HL-60/S4 (cell line): ENCODE measurements at regions not wholly inside any gene's neighbourhood (a gene's known extent, or its start where the extent isn't known, plus 50 kb on each side); places are given as distances from the start of the nearest gene placed in this dataset.

Source experiments
- in situ Hi-C: fragments of 300-500 bp; cut with MboI; formaldehyde crosslinking; loops from 2 replicates; pipeline ENCODE4 v1.14.3; 2022; ENCODE audit warnings: low sequenced_read_pairs

DNA sequence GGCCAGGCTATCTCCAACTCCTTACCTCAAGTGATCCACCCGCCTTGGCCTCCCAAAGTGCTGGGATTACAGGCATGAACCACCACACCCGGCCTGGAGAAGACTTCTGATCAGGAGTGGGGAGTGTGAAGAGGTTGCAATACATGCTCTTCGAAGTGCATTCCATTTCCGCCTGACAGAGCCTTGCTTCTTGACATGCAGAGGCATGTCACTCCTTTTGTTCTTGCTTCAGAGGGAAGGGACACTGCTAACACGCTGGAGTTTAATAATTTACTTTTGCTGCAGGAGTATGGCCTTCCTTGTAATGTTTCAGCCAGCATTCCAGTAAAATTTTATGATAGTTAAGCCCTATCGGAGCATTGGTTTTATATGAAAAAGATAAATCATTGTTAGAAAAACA lies 74.9 kb downstream of the SLC25A47 start:
- in situ Hi-C loops, result no loop called here

DNA sequence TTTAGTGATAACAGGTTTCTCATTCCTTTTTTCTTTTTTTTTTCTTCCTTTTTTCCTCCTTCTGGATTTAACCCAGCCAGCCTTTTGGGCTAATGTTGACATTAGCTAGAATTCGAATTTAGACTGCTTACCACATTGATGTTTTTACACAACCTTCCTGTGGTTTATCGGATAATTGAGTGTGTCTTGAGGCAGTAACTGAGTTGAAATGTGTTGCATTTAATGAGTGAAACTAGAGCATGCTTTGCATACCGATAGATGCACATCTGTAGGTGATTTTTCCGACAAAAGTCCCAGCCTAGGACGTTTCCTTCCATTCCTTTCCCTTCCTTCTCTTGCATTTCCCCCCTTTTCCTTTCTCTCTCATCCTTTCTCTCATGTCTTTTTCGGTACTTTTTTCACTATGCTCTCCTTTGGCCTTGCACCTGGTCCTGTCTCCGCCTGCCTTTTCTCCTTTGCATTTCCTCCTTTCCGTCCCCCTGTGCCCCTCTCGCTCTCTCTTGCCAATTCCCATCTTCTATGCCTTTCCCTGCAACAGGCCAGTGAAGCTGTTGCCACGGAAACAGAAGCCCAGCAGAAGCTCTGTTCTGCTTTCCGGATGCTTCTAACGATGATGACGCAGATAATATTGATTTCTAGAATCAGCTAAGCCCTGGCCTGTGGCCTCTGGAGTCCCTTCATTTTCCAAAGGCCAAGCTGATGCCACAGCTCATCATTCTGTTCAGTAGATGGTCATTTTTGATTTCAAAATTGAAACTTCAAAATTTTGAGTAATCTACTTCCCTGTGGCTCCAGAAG lies 76.1 kb downstream of the SLC25A47 start:
- in situ Hi-C loops, result no loop called here

DNA sequence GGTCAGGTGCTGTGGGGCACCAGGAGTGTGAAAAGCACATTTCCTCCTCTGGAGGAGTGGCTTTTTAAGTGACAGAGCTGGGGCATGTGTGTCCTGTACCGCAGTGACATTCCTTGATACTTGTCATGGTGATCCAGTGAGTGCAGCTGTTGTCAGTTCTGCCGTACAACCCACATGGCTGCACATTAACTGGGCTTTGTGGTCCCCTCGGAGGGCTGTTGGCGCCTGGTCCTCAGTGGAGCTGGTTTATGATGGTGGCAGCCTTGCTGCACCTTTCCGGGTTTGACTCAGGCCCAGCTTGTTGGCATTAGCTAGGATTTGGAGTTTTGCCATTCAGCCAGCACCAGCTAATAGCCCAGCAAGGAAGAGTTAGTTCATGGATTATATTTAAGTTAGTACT lies 77.0 kb downstream of the SLC25A47 start:
- in situ Hi-C loops, result loop anchor here (25.0 kb wide), 1 partner anchor 1237 kb away; no protein-coding TSS in a partner anchor

DNA sequence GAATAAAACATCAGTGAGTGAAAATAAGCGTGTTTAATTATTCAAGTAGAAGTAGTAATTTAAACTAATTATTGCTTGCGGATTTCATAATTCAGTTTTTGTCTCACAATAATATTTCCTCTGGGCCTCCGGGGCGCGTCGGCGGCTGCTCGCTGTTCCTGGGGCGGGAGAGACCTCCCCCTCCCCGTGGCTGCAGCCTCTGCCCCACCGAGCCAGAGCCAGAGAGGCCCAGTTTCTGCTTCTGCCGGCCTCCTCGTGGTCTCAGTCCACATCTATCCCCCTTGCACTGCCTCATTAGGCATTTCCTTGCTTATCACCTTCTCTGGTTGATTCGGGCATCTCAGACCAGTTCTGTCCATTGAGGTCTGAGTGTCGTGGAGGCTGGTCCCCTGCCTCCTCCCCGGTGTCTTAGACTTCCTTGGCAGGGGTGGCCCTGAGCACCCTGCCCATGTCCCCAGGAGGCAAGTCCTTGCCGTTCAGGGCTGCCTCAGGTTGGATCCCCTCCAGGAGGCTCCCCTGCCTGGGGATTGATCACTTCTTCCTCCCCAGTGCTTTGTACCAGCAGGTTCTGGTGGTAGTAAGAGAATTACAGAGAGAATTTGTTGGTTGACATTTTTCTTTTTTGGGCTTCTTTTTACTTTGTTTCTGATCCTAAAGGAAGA lies 78.0 kb downstream of the SLC25A47 start:
- in situ Hi-C loops, result loop anchor here (25.0 kb wide), 1 partner anchor 1236 kb away; no protein-coding TSS in a partner anchor

DNA sequence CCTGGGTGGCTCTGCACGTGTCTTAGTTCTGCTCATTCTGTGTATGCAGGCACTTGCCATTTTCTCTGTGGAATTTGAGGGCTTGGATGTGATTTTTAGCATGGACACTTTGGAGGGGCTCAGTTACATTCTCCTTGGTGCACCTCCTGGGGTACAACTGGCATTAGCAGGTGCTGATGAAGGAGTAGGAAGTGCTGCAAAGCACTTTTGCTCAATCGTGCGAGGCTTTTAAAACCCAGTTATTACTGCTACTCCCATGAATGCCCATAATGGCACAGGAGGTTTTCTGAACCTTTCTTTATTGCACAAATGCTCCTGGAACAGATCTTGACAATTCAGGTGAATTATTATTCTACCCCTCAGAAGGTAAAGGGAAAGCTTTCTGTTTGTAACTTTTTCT lies 78.7 kb downstream of the SLC25A47 start:
- in situ Hi-C loops, result loop anchor here (25.0 kb wide), 1 partner anchor 1236 kb away; no protein-coding TSS in a partner anchor

DNA sequence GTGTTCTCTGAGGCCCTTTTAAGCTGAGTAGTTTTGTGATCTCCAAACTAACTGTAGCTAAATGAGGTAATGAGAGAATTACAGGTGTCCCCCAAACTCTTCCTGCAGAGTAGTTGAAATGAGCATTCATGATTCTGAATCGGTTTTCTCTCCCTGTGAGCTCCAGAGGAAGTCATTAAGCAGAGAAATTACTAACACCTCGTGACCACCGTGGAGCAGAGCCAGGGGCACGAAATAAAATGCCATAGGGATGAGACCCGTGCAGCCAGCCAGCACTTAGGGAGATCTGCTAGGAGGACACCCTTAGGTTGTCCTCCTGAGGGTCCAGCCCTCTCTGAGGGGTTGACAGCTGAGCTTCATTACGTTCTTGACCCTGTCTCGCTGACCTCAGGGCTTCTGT lies 79.5 kb downstream of the SLC25A47 start:
- in situ Hi-C loops, result loop anchor here (25.0 kb wide), 1 partner anchor 1235 kb away; no protein-coding TSS in a partner anchor

DNA sequence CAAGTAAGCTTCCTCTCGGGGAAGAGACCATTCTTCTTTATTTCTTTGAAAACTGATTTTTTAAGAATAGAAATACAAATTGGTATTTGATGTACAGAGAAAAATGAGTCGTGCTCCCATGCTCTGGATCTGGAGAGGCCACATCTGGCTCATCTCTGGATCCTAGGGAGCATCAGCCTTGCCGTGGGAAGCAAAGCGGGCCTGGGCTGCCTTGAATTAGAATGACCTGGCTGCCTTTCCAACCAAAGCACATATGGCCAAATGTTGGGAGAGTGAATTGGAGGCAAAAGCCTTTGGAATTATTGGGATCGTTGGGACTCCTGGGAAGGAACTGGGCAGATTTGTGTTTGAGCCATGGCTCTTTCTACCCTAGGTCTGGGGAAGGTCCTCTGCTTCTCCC lies 80.0 kb downstream of the SLC25A47 start:
- in situ Hi-C loops, result loop anchor here (25.0 kb wide), 1 partner anchor 1234 kb away; no protein-coding TSS in a partner anchor

DNA sequence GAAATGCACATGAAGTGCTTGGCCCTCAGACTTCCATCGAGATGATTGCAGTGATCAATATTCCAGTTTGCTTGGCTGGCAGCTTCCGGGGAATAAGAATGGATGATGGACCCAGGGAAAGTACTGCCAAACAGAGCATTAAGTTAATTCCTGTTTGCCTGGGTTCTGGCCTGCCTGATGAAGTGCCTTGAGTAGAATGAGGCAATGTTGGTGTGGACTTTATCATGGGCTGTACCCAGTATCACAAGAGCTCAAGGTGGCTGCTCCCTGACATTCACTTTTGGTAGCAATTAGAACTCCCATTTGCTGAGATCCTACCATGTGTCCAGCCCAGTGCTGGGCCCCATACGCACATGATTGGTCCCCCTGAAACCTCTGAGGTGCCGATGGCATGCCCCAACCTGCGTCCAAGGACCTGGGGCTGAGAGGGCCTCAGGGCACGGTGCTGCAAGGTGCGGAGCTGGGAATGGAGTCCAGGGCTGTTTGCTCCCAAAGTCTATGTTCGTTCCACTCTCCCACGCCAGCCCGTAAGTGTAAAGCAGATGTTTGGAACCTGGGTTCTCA lies 80.7 kb downstream of the SLC25A47 start:
- in situ Hi-C loops, result loop anchor here (25.0 kb wide), 1 partner anchor 1233 kb away; no protein-coding TSS in a partner anchor

DNA sequence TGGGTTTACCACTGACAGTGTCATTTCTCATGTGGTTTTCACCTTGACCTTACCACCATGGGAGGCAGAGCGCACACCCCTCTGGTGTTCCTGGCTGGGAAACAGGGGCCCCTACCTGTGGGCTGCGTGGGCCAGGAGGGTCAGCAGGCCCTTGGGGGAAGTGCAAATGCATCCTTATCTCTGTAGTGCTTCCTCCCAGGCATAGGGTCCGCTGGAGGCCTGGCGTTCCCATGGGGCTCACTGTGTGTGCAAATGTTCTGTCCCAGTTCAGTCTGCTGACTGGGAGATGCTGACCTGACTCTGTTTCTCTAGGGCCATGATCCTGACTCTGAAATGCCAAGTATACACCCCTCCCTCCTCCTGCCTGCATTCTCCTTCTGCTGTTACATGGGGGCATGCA lies 81.3 kb downstream of the SLC25A47 start:
- in situ Hi-C loops, result loop anchor here (25.0 kb wide), 1 partner anchor 1233 kb away; no protein-coding TSS in a partner anchor

DNA sequence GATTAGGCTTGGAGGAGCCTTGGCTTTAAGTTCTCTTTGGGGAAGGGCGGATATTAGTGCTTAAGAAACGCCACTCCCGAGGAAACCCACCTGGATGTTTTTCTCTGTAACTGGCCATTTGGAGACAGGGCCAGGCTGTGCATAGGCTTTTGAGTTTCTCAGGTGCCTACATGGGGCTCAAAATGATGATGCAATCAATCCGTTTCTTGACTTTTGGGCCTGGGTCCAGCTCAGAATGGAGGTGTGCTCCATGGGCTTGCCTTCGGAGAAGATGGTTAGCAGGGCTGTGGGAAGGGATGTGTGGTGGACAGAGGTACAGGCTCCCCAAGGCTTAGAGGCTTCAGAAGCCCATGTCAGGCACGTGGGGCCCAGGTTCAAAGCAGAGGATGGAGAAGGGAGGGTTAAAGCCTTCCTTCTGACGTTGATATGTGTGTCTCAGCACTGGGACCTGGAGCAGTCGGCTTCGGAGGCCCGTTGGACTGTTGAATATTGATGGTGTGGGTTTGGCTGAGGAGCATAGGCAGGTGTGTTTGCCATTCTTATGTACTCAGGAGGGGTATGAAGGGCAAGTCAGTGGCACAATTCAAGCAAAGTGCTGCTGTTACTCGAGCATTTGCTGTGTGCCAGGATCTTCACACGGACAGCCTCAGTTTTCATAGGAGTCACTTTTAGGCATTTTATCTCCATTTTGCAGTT lies 82.8 kb downstream of the SLC25A47 start:
- in situ Hi-C loops, result loop anchor here (25.0 kb wide), 1 partner anchor 1231 kb away; no protein-coding TSS in a partner anchor

DNA sequence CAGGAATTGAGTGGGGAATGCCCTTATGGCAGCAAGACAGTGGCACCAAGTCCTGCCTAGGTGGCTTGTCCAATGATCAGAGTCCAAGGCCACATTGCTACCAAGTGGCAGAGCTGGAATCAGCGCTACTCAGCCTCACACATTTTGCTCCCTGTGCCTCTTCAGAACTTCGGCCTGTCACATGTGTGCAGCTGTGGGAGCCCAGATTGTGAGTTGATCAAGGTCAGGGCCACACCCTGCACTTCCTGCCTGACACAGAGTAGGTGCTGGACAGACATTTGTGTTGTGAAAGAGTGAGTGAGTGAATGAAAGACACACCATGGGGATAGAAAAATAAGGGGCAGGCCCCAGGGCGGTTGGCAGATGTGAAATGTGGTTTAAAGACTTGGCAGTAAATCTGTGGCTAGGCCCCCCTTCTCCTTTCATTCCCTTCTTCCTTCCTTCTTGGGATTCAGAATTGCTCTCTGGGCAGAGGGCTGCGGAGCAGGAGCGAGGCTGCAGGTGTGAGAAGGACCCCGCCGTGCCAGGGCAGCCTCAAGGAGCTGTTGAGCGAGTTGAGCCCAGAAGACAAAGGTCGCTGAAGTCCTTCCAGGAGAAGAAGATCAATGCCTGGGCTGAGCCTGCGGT lies 83.5 kb downstream of the SLC25A47 start:
- in situ Hi-C loops, result loop anchor here (25.0 kb wide), 1 partner anchor 1231 kb away; no protein-coding TSS in a partner anchor

DNA sequence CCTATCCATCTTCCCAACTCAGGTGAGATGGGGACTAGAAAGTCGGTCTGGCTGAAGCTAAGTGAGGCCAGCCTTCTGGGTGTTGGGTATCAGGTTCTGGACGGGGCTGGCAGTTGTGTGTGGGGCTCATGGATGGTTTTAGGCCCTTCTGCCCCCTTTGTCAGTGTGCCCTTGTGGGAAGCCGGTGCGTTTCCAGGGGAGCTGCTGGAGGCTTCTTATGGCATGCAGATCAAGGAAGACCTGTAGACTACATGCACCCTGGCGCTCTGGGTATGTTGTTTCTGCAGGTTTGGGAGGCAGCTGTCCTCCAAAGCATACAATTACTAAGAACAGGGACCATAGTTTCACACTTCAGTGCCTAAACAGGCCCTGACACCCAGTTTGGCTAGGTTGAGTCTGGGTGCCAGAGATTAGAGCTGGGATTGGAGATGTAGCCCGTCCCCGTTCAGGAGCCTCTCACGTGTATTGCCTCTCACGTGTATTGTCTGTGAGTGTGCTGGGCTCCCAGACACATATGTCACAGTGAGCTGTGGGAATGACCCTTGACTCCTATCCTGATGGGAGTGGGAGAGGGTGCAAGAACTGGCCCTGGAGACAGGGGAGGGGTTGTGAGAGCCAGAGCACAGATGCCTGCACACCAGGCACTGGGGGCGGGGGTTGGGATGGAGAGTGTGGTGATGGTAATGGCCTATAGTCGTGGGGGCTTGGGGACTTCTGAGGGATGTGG lies 84.4 kb downstream of the SLC25A47 start:
- in situ Hi-C loops, result loop anchor here (25.0 kb wide), 1 partner anchor 1230 kb away; no protein-coding TSS in a partner anchor

DNA sequence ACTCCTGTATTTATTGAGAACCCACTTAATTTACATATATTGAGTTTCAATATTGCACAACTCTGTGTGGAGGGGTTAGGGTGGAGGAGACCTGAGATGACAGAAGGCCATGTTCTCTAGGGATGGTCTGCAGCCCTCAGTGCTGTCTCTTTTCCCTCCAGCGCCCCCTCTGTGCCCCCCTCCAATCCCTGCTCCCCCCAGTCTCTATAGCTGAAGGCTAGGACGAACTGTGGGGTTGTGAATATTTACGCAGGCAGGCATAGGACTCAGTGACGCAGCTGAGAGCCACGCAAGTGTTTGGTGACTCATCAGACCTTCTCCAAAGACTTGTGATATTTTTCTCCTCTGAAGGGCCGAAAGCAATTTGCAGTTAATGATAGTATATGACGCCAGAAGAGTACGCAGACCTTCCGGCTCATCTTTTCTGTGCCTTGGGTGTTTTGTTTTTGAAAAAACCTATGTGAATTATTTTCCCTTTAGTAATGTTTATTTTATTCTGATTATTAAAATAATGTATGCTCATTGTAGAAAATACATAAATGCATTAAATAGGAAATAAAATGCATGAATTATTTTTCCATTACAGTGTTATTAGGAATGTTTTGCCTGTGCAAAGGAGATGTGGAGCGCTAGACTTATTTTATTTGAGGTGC lies 85.3 kb downstream of the SLC25A47 start:
- in situ Hi-C loops, result loop anchor here (25.0 kb wide), 1 partner anchor 1229 kb away; no protein-coding TSS in a partner anchor

DNA sequence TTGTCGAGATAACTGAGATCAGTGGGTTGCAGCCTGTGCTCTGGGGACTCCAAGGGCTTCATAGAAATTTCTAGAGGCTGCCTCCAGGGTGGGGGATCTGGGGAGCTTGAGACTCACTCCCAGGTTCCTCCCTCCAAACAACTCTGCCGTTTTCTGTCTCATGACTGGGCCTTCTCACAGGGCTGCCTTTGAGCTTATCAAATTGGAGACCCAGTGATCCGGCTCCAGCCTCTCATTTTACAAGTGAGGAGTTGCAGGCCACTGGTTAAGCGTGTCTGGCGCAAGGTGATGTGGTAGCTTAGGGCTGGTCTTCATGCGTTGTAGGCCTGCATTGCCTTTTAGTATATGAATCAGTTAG lies 85.8 kb downstream of the SLC25A47 start:
- in situ Hi-C loops, result loop anchor here (25.0 kb wide), 1 partner anchor 1228 kb away; no protein-coding TSS in a partner anchor

DNA sequence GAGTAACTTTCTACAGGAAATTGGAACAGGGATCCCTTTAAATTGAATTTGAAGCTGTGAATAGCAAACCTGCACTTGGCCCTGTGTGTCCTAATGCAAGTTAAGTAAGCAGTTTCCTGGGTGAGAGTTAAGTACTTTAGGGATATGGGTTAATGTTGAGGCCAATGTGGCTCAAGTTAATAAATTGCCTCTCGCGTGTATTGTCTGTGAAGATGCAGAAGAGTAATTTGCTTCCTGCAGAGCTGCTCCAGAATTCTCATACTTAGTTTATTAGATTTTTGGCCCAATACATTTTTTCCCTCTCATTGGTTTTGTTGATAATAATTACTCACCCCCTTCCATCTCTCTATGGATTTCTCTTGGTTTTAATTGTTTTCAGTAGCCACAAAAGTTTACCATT lies 86.5 kb downstream of the SLC25A47 start:
- in situ Hi-C loops, result loop anchor here (25.0 kb wide), 1 partner anchor 1228 kb away; no protein-coding TSS in a partner anchor

DNA sequence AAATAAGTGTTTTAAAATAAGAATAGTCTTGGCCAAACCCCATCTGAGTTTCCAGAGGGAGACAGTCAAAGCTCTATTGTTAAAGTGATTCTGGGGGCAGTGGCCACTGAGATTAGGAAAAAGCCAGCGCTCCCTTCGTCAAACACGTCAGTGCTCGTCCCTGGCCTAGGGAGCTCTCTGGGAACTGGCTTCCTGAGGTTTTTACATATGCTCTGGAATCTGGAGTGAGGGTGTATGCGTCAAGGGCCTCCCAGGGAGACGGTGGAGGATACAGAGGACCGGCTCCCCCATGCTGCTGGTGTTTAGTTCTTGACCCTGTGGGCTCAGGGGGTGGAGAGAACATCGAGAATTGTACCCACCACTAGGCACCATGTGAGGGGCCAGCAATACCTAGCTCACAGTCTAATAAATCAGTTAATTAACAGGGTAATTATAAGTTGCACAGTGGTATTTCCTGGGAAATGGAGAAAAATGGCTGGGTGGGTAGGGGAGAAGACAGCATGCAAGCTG lies 87.0 kb downstream of the SLC25A47 start:
- in situ Hi-C loops, result loop anchor here (25.0 kb wide), 1 partner anchor 1227 kb away; no protein-coding TSS in a partner anchor

DNA sequence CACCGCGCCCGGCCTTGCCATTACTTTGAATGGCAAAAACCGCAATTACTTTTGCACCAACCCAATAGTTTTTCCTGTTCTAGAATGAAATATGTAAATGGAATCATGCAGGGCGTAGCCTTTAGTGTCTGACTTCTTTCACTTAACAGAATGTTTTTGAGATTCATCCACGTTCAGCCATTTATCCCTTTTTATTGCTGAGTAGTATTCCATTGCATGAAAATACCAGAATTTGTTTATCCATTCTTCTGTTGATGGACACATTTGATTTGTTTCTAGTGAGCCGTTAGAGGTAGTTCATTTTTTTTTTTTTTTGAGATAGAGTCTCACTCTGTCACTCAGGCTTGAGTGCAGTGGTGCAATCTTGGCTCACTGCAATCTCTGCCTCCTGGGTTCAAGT lies 90.6 kb downstream of the SLC25A47 start:
- in situ Hi-C loops, result loop anchor here (25.0 kb wide), 1 partner anchor 1224 kb away; no protein-coding TSS in a partner anchor

DNA sequence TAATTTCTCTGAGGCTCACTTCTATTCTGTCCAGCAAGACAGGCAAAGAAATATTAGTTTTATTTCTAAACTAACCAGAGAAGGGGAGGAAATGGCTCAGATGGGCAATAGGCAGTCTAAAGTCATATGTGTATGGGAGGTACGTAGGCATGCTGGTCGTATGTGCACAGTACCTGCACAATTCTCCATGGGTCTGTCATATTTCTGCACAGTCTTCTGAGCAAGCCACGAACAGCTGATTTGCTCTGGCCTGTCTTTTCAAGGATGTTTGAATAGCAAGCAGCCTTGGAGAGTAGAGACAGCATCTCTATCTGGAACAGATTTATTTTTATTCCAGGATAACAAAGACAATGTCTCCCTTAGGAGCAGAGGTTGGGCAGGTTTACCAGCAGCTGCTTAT lies 92.1 kb downstream of the SLC25A47 start:
- in situ Hi-C loops, result loop anchor here (25.0 kb wide), 1 partner anchor 1222 kb away; no protein-coding TSS in a partner anchor
